ENCODE measurements at regions not wholly inside any gene's neighbourhood (a gene's known extent, or its start where the extent isn't known, plus 50 kb on each side); places are given as distances from the start of the nearest gene placed in this dataset.

DNA sequence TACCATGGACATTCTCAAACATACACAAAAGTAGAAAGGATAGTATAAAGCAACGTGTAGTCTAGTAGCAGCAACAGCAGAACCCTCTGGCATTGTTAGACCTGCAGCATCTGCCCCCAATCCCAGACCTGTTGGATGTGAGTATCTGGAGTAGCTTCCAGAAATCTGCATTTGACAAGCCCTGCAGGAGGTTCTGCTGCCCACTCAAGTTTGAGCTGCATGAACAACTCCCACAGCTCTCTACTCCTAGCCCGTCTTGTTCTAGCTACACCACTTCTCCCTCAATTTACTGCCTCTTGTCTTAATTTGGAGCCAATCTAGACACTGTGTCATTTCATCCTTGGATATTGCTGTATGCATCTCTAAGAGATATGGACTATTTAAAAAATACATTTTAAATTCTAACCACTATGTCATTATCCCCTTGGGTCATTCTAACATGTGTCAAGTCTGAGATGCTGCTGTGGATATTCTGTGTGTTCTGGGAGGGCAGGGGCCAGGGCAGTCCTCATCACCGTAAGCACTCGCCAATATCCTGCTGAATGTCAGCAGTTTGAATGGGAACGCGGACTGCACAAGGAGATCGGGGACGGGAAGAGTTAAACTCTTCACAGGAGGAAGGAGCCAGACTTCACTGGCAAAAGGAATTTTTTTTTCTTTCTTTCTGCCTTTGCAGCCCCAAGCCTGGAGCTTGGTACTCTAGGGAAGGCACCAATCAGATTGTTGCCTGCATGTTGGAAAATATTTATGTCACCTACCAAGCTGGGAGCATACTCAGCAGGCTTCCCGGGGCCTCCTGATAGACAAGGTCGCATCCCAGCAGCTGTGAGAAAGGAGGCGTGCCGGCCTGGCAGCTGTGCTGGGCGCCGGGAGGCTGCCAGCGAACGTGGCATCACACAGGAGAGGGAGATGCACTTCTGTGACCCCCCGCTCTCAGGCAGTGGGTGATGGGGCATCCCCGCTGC is 429.0 kb downstream of the MIAT start:
- intact Hi-C loops (cut with DNase I) = no loop called here
- DNase-seq (no peak), ATAC-seq (ENCODE audit: poor library complexity) (no peak)

DNA sequence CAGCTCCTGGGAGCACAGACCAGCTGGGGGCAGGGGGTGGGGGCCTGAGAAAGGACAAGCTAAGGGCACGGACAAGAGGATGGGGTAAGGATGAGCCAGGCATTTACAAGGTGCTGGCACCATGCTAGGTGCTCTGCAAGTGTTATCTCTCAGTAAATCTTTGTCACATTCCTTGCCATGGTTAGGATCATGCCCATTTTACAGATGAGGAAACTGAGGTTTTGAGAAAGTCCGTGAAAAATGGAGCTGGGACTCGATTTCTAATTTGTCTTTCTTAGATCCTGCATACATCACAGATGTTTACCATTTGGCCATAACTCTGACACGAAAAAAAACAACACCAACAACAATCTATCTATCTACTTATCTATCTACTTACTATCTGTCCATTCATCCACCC is 429.7 kb downstream of the MIAT start:
- intact Hi-C loops (cut with DNase I) = no loop called here
- DNase-seq (no peak), ATAC-seq (ENCODE audit: poor library complexity) (no peak)

GRCh38 chr22:27088026-27088425 is 430.6 kb downstream of the MIAT start:
- intact Hi-C loops (cut with DNase I) = no loop called here
- ATAC-seq (ENCODE audit: poor library complexity) = no peak
- DNase-seq = no peak

GRCh38 chr22:27089264-27089663 is 431.9 kb downstream of the MIAT start:
- ATAC-seq (ENCODE audit: poor library complexity) = no peak
- intact Hi-C loops (cut with DNase I) = no loop called here
- no peak for DNase-seq

DNA sequence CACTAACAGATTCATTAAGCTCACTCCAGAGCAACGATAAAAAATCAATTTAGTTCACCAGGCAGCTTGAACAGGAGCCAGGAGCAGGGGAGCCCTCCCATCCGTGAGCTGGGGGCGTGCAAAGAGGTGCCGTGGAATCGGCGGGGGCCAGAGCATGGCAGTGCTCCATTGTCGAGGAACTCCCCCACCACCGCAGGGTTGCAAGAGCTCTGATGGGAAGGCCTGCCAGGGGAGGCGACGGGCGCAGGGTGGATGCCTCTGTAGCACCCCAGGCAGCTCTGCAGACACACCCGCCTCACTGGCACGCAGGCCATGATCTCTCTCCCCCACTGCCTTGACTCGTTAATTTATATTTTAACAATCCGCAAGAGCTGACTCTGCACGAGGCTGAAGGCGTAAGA is 433.2 kb downstream of the MIAT start:
- DNase-seq (no peak), ATAC-seq (ENCODE audit: poor library complexity) (no peak)
- intact Hi-C loops (cut with DNase I) = no loop called here

GRCh38 chr22:27093422-27093821 is 436.0 kb downstream of the MIAT start:
- DNase-seq (no peak), ATAC-seq (ENCODE audit: poor library complexity) (no peak)

GRCh38 chr22:27094633-27095308 is 437.4 kb downstream of the MIAT start:
- ATAC-seq (ENCODE audit: poor library complexity) (peak; percentile 79), DNase-seq (peak; percentile 47)
- intact Hi-C loops (cut with DNase I) = no loop called here

More at GRCh38 chr22:27093422-27093821, 436.0 kb downstream of the MIAT start:
- intact Hi-C loops (cut with DNase I) = no loop called here

- intact Hi-C loops (cut with DNase I) = no loop called here
- DNase-seq = no peak
- no peak for ATAC-seq (ENCODE audit: poor library complexity)
These were observed 440.1 kb downstream of the MIAT start for GRCh38 chr22:27097506-27097905.

DNA sequence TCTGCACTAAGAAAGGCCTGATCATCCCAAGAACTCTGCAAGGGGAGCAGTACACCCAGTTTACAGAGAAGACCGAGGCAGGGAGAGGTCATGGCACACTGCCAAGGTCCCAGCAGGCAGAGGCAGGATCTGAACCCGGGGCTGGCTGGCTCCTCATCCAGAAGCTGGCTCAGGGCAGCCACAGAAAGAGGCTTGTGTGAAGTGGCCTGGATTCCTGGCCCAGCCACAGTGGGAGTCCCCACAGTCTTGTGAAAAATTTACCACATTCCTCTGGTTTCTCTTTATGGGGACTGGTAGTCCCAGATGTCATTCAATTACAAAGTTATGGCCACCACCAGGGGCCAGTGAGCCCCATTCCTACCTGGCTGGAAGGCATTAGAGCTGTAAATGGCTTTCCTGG is 440.5 kb downstream of the MIAT start:
- intact Hi-C loops (cut with DNase I) = no loop called here
- DNase-seq = no peak

DNA sequence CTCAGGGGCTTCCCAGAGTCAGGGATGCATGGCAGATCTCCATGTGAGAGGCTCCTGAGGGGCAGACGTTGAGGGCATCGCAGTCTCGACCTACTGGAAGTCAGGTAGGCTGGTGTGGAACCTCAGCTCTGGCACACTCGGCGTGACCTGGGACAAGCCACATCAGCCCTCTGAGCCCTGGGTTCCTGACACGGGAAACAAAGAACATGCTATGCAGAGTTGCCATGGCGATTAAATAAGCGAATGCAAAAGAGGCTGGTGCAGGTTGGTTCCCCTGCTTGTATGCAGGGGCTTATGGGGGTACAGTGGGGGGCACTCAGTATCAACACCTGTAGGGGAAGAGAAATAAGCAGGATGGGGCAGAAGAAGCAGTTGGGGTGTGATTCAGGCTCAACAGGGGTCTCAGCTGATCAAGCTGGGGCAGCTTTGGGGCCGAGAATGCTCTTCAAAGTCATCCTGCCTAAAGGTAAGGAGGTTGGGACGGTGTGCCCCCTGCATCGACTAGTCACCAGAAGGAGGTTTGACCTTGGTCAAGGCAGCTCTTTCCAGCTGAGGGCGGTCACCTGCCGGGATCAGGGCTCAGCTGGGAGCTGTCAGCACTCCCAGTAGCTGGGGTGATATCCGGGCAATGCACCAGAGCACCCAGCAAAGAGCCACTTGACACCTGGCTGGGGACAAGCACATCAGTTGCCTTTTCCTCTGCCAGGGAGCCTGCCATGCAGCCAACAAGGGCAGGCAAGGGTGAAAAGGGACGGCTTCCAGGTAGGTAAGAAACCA is 442.7 kb downstream of the MIAT start:
- DNase-seq (peak; percentile 51), ATAC-seq (ENCODE audit: poor library complexity) (peak; percentile 89)
- intact Hi-C loops (cut with DNase I) = no loop called here

More for the DNA sequence above, 440.5 kb downstream of the MIAT start:
- ATAC-seq (ENCODE audit: poor library complexity) = no peak

DNA sequence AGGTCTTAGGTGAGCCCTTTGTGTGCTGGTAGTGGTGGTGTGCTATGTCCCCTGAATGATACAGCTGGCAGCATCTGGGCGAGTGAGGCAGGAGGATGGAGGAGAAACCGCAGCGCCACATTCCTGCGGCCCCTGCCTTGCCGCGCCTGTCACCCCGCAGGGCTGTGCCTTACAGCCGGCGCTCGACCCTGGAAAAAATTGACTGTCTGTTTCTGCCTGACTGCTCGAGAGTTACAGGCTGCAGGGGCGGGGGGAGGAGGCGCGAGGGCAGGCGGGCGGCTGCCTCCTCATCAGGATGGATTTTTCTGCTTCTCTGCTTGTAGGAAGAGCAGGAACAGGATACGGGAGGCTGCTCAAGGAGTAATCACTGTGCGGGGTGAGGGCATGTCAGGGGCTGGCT is 443.4 kb downstream of the MIAT start:
- ATAC-seq (ENCODE audit: poor library complexity) = no peak
- no peak for DNase-seq
- intact Hi-C loops (cut with DNase I) = no loop called here

- intact Hi-C loops (cut with DNase I) = no loop called here
- no peak for DNase-seq
- no peak for ATAC-seq (ENCODE audit: poor library complexity)
These were observed 443.9 kb downstream of the MIAT start for GRCh38 chr22:27101288-27101687.

DNA sequence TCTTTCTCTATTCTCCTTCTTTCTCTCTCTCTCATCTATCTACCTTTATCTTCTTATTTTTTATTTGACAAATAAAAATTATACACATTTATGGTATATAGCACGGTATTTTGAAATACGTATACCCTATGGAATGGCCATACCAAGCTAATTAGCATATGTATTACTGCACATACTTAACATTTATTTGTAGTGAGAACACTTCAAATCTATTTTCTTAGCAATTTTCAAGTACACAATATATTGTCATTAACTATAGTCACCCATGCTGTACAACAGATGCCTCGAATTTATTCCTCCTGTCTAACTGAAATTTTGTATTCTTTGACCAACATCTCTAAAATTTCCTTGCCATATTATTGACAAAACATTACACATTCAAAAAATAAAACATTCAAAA is 447.1 kb downstream of the MIAT start:
- intact Hi-C loops (cut with DNase I) = no loop called here
- ATAC-seq (ENCODE audit: poor library complexity) = no peak
- DNase-seq = no peak

GRCh38 chr22:27105142-27106025 is 448.0 kb downstream of the MIAT start:
- intact Hi-C loops (cut with DNase I) = no loop called here
- ATAC-seq (ENCODE audit: poor library complexity) = peak; percentile 94
- DNase-seq = peak; percentile 79

DNA sequence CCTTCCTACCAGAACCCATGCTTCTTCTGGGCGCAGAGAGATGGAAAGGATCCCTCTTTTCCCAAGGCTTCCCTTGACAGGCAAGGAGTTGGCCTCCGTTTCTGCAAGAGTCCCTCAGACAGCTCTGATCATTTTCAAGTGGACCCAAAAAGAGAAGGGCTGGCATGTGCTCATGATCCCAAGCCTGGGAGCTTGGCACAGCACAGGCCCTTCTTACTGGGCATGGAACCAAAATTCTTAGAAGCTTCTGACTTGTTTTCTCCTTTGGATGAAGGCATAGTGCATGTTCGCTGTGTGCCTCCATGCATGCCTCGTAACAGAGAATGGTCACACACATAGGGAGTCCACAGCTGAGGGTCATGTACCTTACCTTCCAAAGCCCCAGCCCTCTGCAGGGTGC is 449.6 kb downstream of the MIAT start:
- intact Hi-C loops (cut with DNase I) = no loop called here
- DNase-seq (no peak), ATAC-seq (ENCODE audit: poor library complexity) (no peak)

DNA sequence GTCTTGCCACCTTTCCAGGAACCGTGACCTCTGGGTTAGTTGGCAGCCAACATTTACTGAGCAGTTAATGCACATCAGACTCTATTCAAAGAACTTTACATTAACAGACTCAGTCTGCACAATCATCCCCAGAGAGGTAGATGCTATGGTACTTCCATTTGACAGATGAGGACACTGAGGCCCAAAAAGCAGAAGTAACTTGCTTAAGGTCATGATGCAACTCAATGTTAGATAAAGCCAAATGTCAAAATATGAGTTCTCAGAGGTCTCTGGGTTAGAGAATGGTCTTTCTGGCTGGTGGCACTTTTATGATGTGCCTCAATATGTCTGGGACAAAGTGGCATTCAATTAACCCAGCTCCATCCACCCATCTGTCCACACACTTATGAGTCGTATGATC is 450.0 kb downstream of the MIAT start:
- DNase-seq (no peak), ATAC-seq (ENCODE audit: poor library complexity) (no peak)
- intact Hi-C loops (cut with DNase I) = no loop called here

DNA sequence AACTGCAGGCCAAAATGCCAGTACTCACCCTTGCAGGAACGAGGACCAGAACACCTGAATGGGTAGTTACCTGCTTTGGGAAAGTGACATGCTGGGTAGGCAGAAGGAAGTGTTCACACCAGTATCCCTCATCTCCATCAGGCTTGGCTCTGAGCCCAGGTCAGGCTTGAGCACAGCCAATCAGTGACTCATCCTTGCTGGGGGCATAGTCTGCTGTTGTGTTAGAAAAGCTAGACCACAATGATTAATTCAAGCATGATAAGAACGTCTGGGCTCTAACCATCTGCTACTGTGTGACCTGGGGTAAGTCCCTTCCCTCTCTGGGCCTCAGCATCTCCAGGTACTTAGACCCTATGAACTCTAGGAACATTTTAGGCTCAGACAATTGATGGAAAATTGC is 450.4 kb downstream of the MIAT start:
- peak; percentile 67 for DNase-seq
- ATAC-seq (ENCODE audit: poor library complexity) = peak; percentile 36

GRCh38 chr22:27108425-27109114 is 451.2 kb downstream of the MIAT start:
- ATAC-seq (ENCODE audit: poor library complexity) = no peak
- intact Hi-C loops (cut with DNase I) = no loop called here
- peak; percentile 59 for DNase-seq

More for the DNA sequence above, 450.4 kb downstream of the MIAT start:
- intact Hi-C loops (cut with DNase I) = no loop called here

Measured in Right ventricle myocardium superior (tissue), 1 donor.